HepG2 (cell line): ENCODE measurements at regions not wholly inside any gene's neighbourhood (a gene's known extent, or its start where the extent isn't known, plus 50 kb on each side); places are given as distances from the start of the nearest gene placed in this dataset.

Source experiments
- ATAC-seq: fragments of 200-7000 bp; cut with Tn5 transposase; 3 replicates; pipeline ENCODE4 v1.9.1; 2020; ENCODE audit warnings: mild to moderate bottlenecking, moderate library complexity
- BruUV-seq: library from RNA; stranded (reverse); fragments of 400-500 nt; replicated peaks from 2 replicates; lab custom pipeline; 2021; lab: Mats Ljungman, UMichigan
- CTCF ChIA-PET: fragments of 300-600 bp; formaldehyde crosslinking; extraction: SDS; loops from one replicate; lab custom pipeline; 2021; ENCODE audit warnings: low total read pairs, inconsistent platforms, low intra/inter-chr PET ratio; lab: Yijun Ruan, JAX
- POLR2A ChIA-PET: fragments of 350-600 bp; sonication (Branson Sonifier 250); formaldehyde crosslinking; loops from one replicate; lab custom pipeline; 2020; ENCODE audit warnings: antibody characterized with exemption, inconsistent platforms; lab: Yijun Ruan, JAX
- DNase-seq: peaks from one replicate; pipeline ENCODE4 v3.0.0-alpha.2; 2015; ENCODE audit warnings: low spot score
- FAIRE-seq: peaks from 3 replicates; lab custom pipeline; 2011; peaks lifted over from hg19 to GRCh38; lab: Jason Lieb, UNC
- H2AFZ ChIP-seq: one replicate; pipeline ENCODE4 v1.6.1; 2011; ENCODE audit warnings: low read length, inconsistent platforms
- H3K27ac ChIP-seq: fragments of 300-600 bp; 3 replicates; pipeline ENCODE4 v1.8.0; 2011; ENCODE audit warnings: mixed run types, mild to moderate bottlenecking, mixed read lengths, low read length, inconsistent platforms; ENCODE audit not compliant: insufficient read depth; ENCODE audit errors: extremely low read length
- H3K27me3 ChIP-seq, 2 experiments: fragments of 200-600 bp in 1 of 2; 2 replicates in 1 of 2; 3 replicates in 1 of 2; pipeline versions ENCODE4 v1.6.0 to v1.8.0; 2011; ENCODE audit warnings: low read length in 2 of 2, mild to moderate bottlenecking in 2 of 2, moderate library complexity in 2 of 2, inconsistent platforms in 1 of 2; ENCODE audit not compliant: insufficient read depth in 2 of 2, control insufficient read depth in 1 of 2
- H3K36me3 ChIP-seq, 2 experiments: fragments of 200-600 bp in 1 of 2; replicated peaks in 1 of 2; 2 replicates in 1 of 2; 3 replicates in 1 of 2; pipeline versions ENCODE4 v1.5.1 to v1.8.0; 2011; ENCODE audit warnings: low read length in 2 of 2, inconsistent platforms in 1 of 2; ENCODE audit not compliant: insufficient read depth in 2 of 2, control insufficient read depth in 1 of 2
- H3K4me1 ChIP-seq: 2 replicates; pipeline ENCODE4 v1.5.1; 2012; ENCODE audit warnings: low read length, inconsistent platforms; ENCODE audit not compliant: insufficient read depth
- H3K4me2 ChIP-seq: 2 replicates; pipeline ENCODE4 v1.6.0; 2011; ENCODE audit warnings: low read depth, low read length, inconsistent platforms
- H3K4me3 ChIP-seq, 3 experiments: fragments of 200-600 bp in 1 of 3; sonication (generic), shearing (Covaris generic) in 1 of 3; replicated peaks in 1 of 3; 2 replicates each; pipeline ENCODE4 v1.5.1; 2011 to 2016; ENCODE audit warnings: low read length in 3 of 3, inconsistent platforms in 2 of 3, low read depth in 2 of 3, mild to moderate bottlenecking in 2 of 3, control low read depth in 1 of 3, mixed read lengths in 1 of 3; ENCODE audit not compliant: insufficient read depth in 1 of 3
- H3K79me2 ChIP-seq: one replicate; pipeline ENCODE4 v1.6.1; 2011; ENCODE audit warnings: low read length, inconsistent platforms; ENCODE audit not compliant: insufficient read depth
- H3K9ac ChIP-seq: 2 replicates; pipeline ENCODE4 v1.6.0; 2011; ENCODE audit warnings: mild to moderate bottlenecking, low read depth, low read length, inconsistent platforms; ENCODE audit not compliant: insufficient read depth
- H3K9me3 ChIP-seq: 2 replicates; pipeline ENCODE4 v1.5.1; 2012; ENCODE audit warnings: mild to moderate bottlenecking, low read length
- H4K20me1 ChIP-seq: 2 replicates; pipeline ENCODE4 v1.6.0; 2011; ENCODE audit warnings: inconsistent platforms, mild to moderate bottlenecking, low read length, moderate library complexity; ENCODE audit not compliant: insufficient read depth
- CTCF ChIP-seq: sonication (generic); formaldehyde crosslinking; IDR thresholded peaks from 2 replicates; pipeline ENCODE4 v1.5.0; 2020; ENCODE audit warnings: mild to moderate bottlenecking, missing genetic modification reagents, moderate library complexity
- KAT8 ChIP-seq: IDR thresholded peaks from 2 replicates; pipeline ENCODE4 v1.6.1; 2016; ENCODE audit warnings: missing genetic modification reagents, missing compliant biosample characterization
- MTF1 ChIP-seq: sonication (generic); formaldehyde crosslinking; IDR thresholded peaks from 2 replicates; pipeline ENCODE4 v1.5.0; 2020; ENCODE audit warnings: missing genetic modification reagents
- ZNF143 ChIP-seq: sonication (generic); formaldehyde crosslinking; IDR thresholded peaks from 2 replicates; pipeline ENCODE4 v1.4.0; 2020; ENCODE audit warnings: missing genetic modification reagents
- ZNF34 ChIP-seq: sonication (generic); formaldehyde crosslinking; IDR thresholded peaks from 2 replicates; pipeline ENCODE4 v1.4.0; 2020; ENCODE audit warnings: mild to moderate bottlenecking, missing genetic modification reagents, borderline replicate concordance
- WGBS: methylation state at CpG from one replicate; pipeline ENCODE4 v1.1.6; 2017; ENCODE audit warnings: low lambda C conversion rate; 5-methylcytosine and 5-hydroxymethylcytosine counted together
- in situ Hi-C: cut with HindIII; loops from 2 replicates; pipeline ENCODE4 v1.10.0; 2017; ENCODE audit warnings: low pct_unique_long_range_greater_than_20kb; ENCODE audit not compliant: extremely low pct_ligation_motif_present
- intact Hi-C: fragments of 100-400 bp; cut with micrococcal nuclease; formaldehyde crosslinking; loops from one replicate; pipeline ENCODE4 v1.10.0; 2022; ENCODE audit not compliant: unreplicated experiment
- TF ChIP-seq, protein P1 (sequence below): sonication (generic); formaldehyde crosslinking; IDR thresholded peaks from 2 replicates; pipeline ENCODE4 v1.4.0; 2020; ENCODE audit warnings: missing genetic modification reagents, borderline replicate concordance
- TF ChIP-seq, protein P2 (sequence below): sonication (generic); formaldehyde crosslinking; IDR thresholded peaks from 2 replicates; pipeline ENCODE4 v1.5.0; 2020; ENCODE audit warnings: mild to moderate bottlenecking, missing genetic modification reagents, borderline replicate concordance

DNA sequence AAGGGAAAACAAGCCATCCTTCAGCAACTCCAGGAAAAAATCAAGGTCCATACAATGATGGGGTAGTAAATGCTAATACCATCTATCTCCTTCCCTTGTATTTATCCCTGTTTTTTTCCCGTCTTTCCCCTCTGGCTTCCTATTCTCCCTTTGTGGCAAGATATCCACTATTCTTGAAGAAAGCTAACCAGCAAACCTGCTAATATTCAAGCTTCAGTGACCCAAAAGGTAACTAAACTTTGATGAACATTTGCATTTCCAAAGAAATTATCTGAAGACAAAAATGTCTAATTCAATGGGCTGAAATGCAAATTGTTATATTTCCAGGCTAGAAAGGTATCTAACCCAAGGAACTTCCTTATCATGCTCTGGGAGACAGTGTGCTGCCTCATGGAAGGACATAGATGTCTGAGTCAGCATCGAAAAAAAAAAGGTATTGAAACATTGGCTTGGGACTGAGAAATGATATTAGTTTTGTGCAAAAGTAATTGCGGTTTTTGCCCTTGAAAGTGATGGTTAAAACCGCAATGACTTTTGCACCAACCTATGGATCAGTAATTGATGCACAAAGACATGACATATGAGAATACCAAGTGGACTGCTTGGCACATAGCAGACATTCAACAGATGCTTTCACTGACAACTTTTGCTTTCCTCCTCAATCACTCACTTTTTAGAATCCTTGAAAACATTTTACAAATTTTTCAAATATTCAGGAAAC lies 63.7 kb upstream of the HNMT start (continued):
- TF ChIP-seq, protein P1, sequence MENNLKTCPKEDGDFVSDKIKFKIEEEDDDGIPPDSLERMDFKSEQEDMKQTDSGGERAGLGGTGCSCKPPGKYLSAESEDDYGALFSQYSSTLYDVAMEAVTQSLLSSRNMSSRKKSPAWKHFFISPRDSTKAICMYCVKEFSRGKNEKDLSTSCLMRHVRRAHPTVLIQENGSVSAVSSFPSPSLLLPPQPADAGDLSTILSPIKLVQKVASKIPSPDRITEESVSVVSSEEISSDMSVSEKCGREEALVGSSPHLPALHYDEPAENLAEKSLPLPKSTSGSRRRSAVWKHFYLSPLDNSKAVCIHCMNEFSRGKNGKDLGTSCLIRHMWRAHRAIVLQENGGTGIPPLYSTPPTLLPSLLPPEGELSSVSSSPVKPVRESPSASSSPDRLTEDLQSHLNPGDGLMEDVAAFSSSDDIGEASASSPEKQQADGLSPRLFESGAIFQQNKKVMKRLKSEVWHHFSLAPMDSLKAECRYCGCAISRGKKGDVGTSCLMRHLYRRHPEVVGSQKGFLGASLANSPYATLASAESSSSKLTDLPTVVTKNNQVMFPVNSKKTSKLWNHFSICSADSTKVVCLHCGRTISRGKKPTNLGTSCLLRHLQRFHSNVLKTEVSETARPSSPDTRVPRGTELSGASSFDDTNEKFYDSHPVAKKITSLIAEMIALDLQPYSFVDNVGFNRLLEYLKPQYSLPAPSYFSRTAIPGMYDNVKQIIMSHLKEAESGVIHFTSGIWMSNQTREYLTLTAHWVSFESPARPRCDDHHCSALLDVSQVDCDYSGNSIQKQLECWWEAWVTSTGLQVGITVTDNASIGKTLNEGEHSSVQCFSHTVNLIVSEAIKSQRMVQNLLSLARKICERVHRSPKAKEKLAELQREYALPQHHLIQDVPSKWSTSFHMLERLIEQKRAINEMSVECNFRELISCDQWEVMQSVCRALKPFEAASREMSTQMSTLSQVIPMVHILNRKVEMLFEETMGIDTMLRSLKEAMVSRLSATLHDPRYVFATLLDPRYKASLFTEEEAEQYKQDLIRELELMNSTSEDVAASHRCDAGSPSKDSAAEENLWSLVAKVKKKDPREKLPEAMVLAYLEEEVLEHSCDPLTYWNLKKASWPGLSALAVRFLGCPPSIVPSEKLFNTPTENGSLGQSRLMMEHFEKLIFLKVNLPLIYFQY (CRISPR knock-in tag): no peak

DNA sequence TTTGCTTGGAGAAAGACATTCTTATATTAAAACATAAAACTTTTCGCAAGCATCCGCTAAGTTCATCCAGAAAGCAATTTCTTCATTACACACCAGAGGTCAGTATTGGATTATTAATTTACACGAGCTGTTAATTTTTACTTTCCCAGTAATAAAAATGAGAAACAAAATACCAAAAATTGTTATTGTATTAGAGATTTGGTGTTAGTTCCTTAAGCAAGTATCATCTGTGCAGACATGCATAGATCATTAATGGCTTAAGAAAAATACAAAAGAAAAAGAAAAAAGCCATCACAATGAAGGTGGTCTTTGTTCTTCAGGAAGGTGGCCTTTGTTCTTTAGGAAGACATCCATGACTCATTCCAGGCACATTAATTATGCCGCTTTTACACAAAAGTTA lies 53.6 kb upstream of the HNMT start:
- no TSS peak for BruUV-seq
- H3K36me3 ChIP-seq: no peaks in the 10 kb centered on the region
- TF ChIP-seq MTF1 (CRISPR knock-in tag) (no peak), KAT8 (no peak), CTCF (CRISPR knock-in tag) (peak; percentile 66), ZNF34 (CRISPR knock-in tag) (no peak), ZNF143 (no peak)
- TF ChIP-seq, protein P2, sequence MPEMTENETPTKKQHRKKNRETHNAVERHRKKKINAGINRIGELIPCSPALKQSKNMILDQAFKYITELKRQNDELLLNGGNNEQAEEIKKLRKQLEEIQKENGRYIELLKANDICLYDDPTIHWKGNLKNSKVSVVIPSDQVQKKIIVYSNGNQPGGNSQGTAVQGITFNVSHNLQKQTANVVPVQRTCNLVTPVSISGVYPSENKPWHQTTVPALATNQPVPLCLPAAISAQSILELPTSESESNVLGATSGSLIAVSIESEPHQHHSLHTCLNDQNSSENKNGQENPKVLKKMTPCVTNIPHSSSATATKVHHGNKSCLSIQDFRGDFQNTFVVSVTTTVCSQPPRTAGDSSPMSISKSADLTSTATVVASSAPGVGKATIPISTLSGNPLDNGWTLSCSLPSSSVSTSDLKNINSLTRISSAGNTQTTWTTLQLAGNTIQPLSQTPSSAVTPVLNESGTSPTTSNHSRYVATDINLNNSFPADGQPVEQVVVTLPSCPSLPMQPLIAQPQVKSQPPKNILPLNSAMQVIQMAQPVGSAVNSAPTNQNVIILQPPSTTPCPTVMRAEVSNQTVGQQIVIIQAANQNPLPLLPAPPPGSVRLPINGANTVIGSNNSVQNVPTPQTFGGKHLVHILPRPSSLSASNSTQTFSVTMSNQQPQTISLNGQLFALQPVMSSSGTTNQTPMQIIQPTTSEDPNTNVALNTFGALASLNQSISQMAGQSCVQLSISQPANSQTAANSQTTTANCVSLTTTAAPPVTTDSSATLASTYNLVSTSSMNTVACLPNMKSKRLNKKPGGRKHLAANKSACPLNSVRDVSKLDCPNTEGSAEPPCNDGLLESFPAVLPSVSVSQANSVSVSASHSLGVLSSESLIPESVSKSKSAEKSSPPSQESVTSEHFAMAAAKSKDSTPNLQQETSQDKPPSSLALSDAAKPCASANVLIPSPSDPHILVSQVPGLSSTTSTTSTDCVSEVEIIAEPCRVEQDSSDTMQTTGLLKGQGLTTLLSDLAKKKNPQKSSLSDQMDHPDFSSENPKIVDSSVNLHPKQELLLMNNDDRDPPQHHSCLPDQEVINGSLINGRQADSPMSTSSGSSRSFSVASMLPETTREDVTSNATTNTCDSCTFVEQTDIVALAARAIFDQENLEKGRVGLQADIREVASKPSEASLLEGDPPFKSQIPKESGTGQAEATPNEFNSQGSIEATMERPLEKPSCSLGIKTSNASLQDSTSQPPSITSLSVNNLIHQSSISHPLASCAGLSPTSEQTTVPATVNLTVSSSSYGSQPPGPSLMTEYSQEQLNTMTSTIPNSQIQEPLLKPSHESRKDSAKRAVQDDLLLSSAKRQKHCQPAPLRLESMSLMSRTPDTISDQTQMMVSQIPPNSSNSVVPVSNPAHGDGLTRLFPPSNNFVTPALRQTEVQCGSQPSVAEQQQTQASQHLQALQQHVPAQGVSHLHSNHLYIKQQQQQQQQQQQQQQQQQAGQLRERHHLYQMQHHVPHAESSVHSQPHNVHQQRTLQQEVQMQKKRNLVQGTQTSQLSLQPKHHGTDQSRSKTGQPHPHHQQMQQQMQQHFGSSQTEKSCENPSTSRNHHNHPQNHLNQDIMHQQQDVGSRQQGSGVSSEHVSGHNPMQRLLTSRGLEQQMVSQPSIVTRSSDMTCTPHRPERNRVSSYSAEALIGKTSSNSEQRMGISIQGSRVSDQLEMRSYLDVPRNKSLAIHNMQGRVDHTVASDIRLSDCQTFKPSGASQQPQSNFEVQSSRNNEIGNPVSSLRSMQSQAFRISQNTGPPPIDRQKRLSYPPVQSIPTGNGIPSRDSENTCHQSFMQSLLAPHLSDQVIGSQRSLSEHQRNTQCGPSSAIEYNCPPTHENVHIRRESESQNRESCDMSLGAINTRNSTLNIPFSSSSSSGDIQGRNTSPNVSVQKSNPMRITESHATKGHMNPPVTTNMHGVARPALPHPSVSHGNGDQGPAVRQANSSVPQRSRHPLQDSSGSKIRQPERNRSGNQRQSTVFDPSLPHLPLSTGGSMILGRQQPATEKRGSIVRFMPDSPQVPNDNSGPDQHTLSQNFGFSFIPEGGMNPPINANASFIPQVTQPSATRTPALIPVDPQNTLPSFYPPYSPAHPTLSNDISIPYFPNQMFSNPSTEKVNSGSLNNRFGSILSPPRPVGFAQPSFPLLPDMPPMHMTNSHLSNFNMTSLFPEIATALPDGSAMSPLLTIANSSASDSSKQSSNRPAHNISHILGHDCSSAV: no peak

More for the DNA sequence above, 53.6 kb upstream of the HNMT start:
- H3K27ac ChIP-seq: no peak overlapping the region
- H3K4me3 ChIP-seq: no peak overlapping the region
- no peaks in the 10 kb centered on the region for H3K9me3 ChIP-seq
- peaks cover 42% of the 10 kb centered on the region for H3K4me1 ChIP-seq
- ChIA-PET POLR2A (interaction anchor here (0.6 to 3.4 kb wide), 4 partner anchors 32 to 55 kb away, joined by 3 to 31 read pairs (median 6); partner anchors contain the start of gene HNMT), CTCF (interaction anchor here (0.8 to 2.7 kb wide), 7 partner anchors 89 to 919 kb away, joined by 3 to 18 read pairs (median 8); no protein-coding TSS in a partner anchor)
- DNase-seq (peak; percentile 55), FAIRE-seq (no peak), ATAC-seq (no peak)
- H3K27me3 ChIP-seq: no peaks in the 10 kb centered on the region
- intact Hi-C loops: loop anchor here (1.0 to 5.0 kb wide), 9 partner anchors 33 to 917 kb away; partner anchors contain the start of genes HNMT and SPOPL
- in situ Hi-C loops: loop anchor here (5.0 kb wide), 1 partner anchor 177 kb away; no protein-coding TSS in a partner anchor
- H3K4me2 ChIP-seq: no peak overlapping the region
- no peaks in the 10 kb centered on the region for H3K79me2 ChIP-seq
- H2AFZ ChIP-seq: no peak overlapping the region
- no peak overlapping the region for H3K9ac ChIP-seq
- 23% methylated on average over 4 of the region's 4 CpGs for WGBS
- H4K20me1 ChIP-seq: no peaks in the 10 kb centered on the region
